ENCODE measurements at regions not wholly inside any gene's neighbourhood (a gene's known extent, or its start where the extent isn't known, plus 50 kb on each side); places are given as distances from the start of the nearest gene placed in this dataset.

GRCh38 chr2:133641497-133641896 lies 73.2 kb upstream of the NCKAP5 start:
- no peak for TF ChIP-seq CTCF (IDR thresholded peaks at IDR 0.05; ENCODE audit: low read depth, low read length)
- no peak for TF ChIP-seq MAX (IDR thresholded peaks at IDR 0.05; ENCODE audit: low read depth, low read length)
- no peak for TF ChIP-seq POLR2A (IDR thresholded peaks at IDR 0.05; ENCODE audit: extremely low read depth, insufficient read length)

Measured in NB4 (cell line).